GM12892 (cell line): ENCODE measurements at regions not wholly inside any gene's neighbourhood (a gene's known extent, or its start where the extent isn't known, plus 50 kb on each side); places are given as distances from the start of the nearest gene placed in this dataset.

Source experiments
- POLR2A ChIP-seq: IDR thresholded peaks from 2 replicates; pipeline ENCODE4 v1.6.1; 2011; ENCODE audit warnings: low read depth, low read length, control low read depth
- POLR2AphosphoS5 ChIP-seq: IDR thresholded peaks from 2 replicates; pipeline ENCODE4 v1.6.1; 2011; ENCODE audit warnings: low read depth, low read length, control low read depth
- TAF1 ChIP-seq: IDR thresholded peaks from 2 replicates; pipeline ENCODE4 v1.6.1; 2011; ENCODE audit warnings: low read depth, mild to moderate bottlenecking, control low read depth, low read length, borderline replicate concordance

GRCh38 chr9:105114318-105114717 lies 130.1 kb upstream of the SLC44A1 start:
- no peak for TF ChIP-seq POLR2A
- no peak for TF ChIP-seq TAF1
- TF ChIP-seq POLR2AphosphoS5 = no peak
